Liver (tissue), 3 donors: ENCODE measurements at regions not wholly inside any gene's neighbourhood (a gene's known extent, or its start where the extent isn't known, plus 50 kb on each side); places are given as distances from the start of the nearest gene placed in this dataset.

Experiments used
- ATF3 ChIP-seq: IDR thresholded peaks from 2 replicates; pipeline ENCODE4 v1.6.1; 2016; ENCODE audit warnings: antibody characterized with exemption
- CTCF ChIP-seq: fragments of 150-350 bp; IDR thresholded peaks from 2 replicates; pipeline ENCODE4 v1.5.1; 2017; ENCODE audit warnings: improper control_type of control experiment, low read depth, low read length; ENCODE audit not compliant: missing input control
- EGR1 ChIP-seq, 2 donors: IDR thresholded peaks; 2 replicates each; pipeline ENCODE4 v1.6.1; 2016 to 2018; ENCODE audit warnings: antibody characterized with exemption in 2 of 2, low read depth in 2 of 2
- FOXA2 ChIP-seq: IDR thresholded peaks from 2 replicates; pipeline ENCODE4 v1.6.1; 2016; ENCODE audit warnings: antibody characterized with exemption
- GABPA ChIP-seq, 2 donors: IDR thresholded peaks in 1 of 2; conservative IDR thresholded peaks in 1 of 2; 2 replicates each; pipeline ENCODE4 v1.6.1; 2016; ENCODE audit warnings: antibody characterized with exemption in 2 of 2, mild to moderate bottlenecking in 1 of 2, moderate library complexity in 1 of 2
- MAX ChIP-seq: IDR thresholded peaks from 2 replicates; pipeline ENCODE4 v1.6.1; 2016; ENCODE audit warnings: antibody characterized with exemption
- RAD21 ChIP-seq, 2 donors: IDR thresholded peaks; 2 replicates each; pipeline ENCODE4 v1.6.1; 2016; ENCODE audit warnings: antibody characterized with exemption in 2 of 2, mild to moderate bottlenecking in 2 of 2
- REST ChIP-seq: IDR thresholded peaks from 2 replicates; pipeline ENCODE4 v1.6.1; 2016; ENCODE audit warnings: antibody characterized with exemption, mild to moderate bottlenecking
- RXRA ChIP-seq, 2 donors: IDR thresholded peaks; 2 replicates each; pipeline ENCODE4 v1.6.1; 2017 to 2018; ENCODE audit warnings: antibody characterized with exemption in 2 of 2, mild to moderate bottlenecking in 1 of 2
- SP1 ChIP-seq: IDR thresholded peaks from 2 replicates; pipeline ENCODE4 v1.6.1; 2018; ENCODE audit warnings: antibody characterized with exemption, mild to moderate bottlenecking
- TAF1 ChIP-seq: conservative IDR thresholded peaks from 2 replicates; pipeline ENCODE4 v1.6.1; 2016; ENCODE audit warnings: antibody characterized with exemption, mild to moderate bottlenecking
- donor health status: healthy.
- donor health status: healthy.

GRCh38 chr6:100226811-100227210 is 232.8 kb upstream of the MCHR2 start:
- TF ChIP-seq RAD21 (IDR thresholded peaks at IDR 0.05) = no peak
- no peak for TF ChIP-seq MAX
- no peak for TF ChIP-seq CTCF
- TF ChIP-seq FOXA2 = no peak
- no peak for TF ChIP-seq GABPA (IDR thresholded peaks at IDR 0.05 in 1 of 2, conservative IDR thresholded peaks at IDR 0.05 in 1 of 2)
- no peak for TF ChIP-seq TAF1
- TF ChIP-seq REST = no peak
- TF ChIP-seq ATF3 = no peak
- TF ChIP-seq RXRA (IDR thresholded peaks at IDR 0.05) = no peak
- TF ChIP-seq SP1 = no peak
- no peak for TF ChIP-seq EGR1 (IDR thresholded peaks at IDR 0.05; ENCODE audit: low read depth in 2 of 2)
